WERI-Rb-1 (cell line): ENCODE measurements at regions not wholly inside any gene's neighbourhood (a gene's known extent, or its start where the extent isn't known, plus 50 kb on each side); places are given as distances from the start of the nearest gene placed in this dataset.
"Not testable (repeated sequence)": the region's sequence is repeated elsewhere in the genome, so short reads cannot be mapped to it uniquely, and the experiment has no call there.

ENCODE experiments used
- DNase-seq: peaks from one replicate; pipeline ENCODE4 v3.0.0-alpha.2; 2020
- H3K27ac ChIP-seq: fragments of 250-450 bp; sonication (Bioruptor Pico); 2 replicates; pipeline ENCODE4 v1.5.1; 2020; ENCODE audit warnings: mild to moderate bottlenecking, moderate library complexity
- H3K27me3 ChIP-seq: fragments of 250-450 bp; sonication (Bioruptor Pico); 2 replicates; pipeline ENCODE4 v1.5.1; 2021; ENCODE audit warnings: mild to moderate bottlenecking, low read depth, moderate library complexity; ENCODE audit not compliant: insufficient read depth, severe bottlenecking
- H3K36me3 ChIP-seq: fragments of 250-450 bp; sonication (Bioruptor Pico); 2 replicates; pipeline ENCODE4 v1.5.1; 2020; ENCODE audit warnings: mild to moderate bottlenecking, moderate library complexity
- H3K4me3 ChIP-seq: 2 replicates; pipeline ENCODE4 v1.5.1; 2011; ENCODE audit warnings: low read depth, mild to moderate bottlenecking, control low read depth, low read length
- H3K9me3 ChIP-seq: fragments of 250-450 bp; sonication (Bioruptor Pico); 2 replicates; pipeline ENCODE4 v1.5.1; 2021; ENCODE audit warnings: mild to moderate bottlenecking, moderate library complexity; ENCODE audit not compliant: severe bottlenecking
- CTCF ChIP-seq: IDR thresholded peaks from 2 replicates; pipeline ENCODE4 v1.5.1; 2011; ENCODE audit warnings: low read depth, mild to moderate bottlenecking, control low read depth, inconsistent platforms, low read length

- DNase-seq, result no peak
- TF ChIP-seq CTCF, result no peak
- Histone ChIP-seq H3K9me3 (no peaks in the 10 kb centered on the region), H3K27me3 (no peaks in the 10 kb centered on the region), H3K27ac (no peak overlapping the region), H3K36me3 (no peaks in the 10 kb centered on the region), H3K4me3 (no peak overlapping the region)
These were observed 117.7 kb upstream of the CCDC90B start for GRCh38 chr11:83403691-83404389.

GRCh38 chr11:83401506-83402225 lies 115.5 kb upstream of the CCDC90B start:
- no peak for DNase-seq
- Histone ChIP-seq H3K36me3 (no peaks in the 10 kb centered on the region), H3K4me3 (no peak overlapping the region), H3K27ac (no peak overlapping the region), H3K9me3 (no peaks in the 10 kb centered on the region), H3K27me3 (no peaks in the 10 kb centered on the region)
- TF ChIP-seq CTCF, result no peak

GRCh38 chr11:83394331-83394730 lies 108.2 kb upstream of the CCDC90B start:
- TF ChIP-seq CTCF, result no peak

GRCh38 chr11:83392556-83392955 lies 106.4 kb upstream of the CCDC90B start:
- no peaks in the 10 kb centered on the region for H3K27me3 ChIP-seq
- H3K9me3 ChIP-seq, result no peaks in the 10 kb centered on the region
- TF ChIP-seq CTCF, result no peak
- DNase-seq, result no peak
- no peak overlapping the region for H3K4me3 ChIP-seq
- no peaks in the 10 kb centered on the region for H3K36me3 ChIP-seq
- no peak overlapping the region for H3K27ac ChIP-seq

More at GRCh38 chr11:83394331-83394730, 108.2 kb upstream of the CCDC90B start:
- Histone ChIP-seq H3K27me3 (no peaks in the 10 kb centered on the region), H3K36me3 (no peaks in the 10 kb centered on the region), H3K27ac (no peak overlapping the region), H3K9me3 (no peaks in the 10 kb centered on the region), H3K4me3 (no peak overlapping the region)
- DNase-seq, result no peak

- DNase-seq, result no peak
- H3K27me3 ChIP-seq, result no peaks in the 10 kb centered on the region
- H3K36me3 ChIP-seq, result no peaks in the 10 kb centered on the region
- TF ChIP-seq CTCF, result no peak
- H3K4me3 ChIP-seq, result no peak overlapping the region
- H3K9me3 ChIP-seq, result peaks cover 7% of the 10 kb centered on the region
- H3K27ac ChIP-seq, result no peak overlapping the region
These were observed 103.8 kb upstream of the CCDC90B start for GRCh38 chr11:83389975-83390374.

GRCh38 chr11:83383838-83384237 lies 97.7 kb upstream of the CCDC90B start:
- H3K36me3 ChIP-seq, DNase-seq: not testable (repeated sequence)

More at GRCh38 chr11:83383838-83384237, 97.7 kb upstream of the CCDC90B start:
- H3K27ac ChIP-seq, H3K4me3 ChIP-seq, H3K27me3 ChIP-seq: not testable (repeated sequence)
- peaks cover 11% of the 10 kb centered on the region for H3K9me3 ChIP-seq
